IMR-90 (cell line): ENCODE measurements at regions not wholly inside any gene's neighbourhood (a gene's known extent, or its start where the extent isn't known, plus 50 kb on each side); places are given as distances from the start of the nearest gene placed in this dataset.

ENCODE experiments used
- ATAC-seq: fragments of 200-7000 bp; cut with Tn5 transposase; 2 replicates; pipeline ENCODE4 v1.9.1; 2020; ENCODE audit warnings: low read depth, mild to moderate bottlenecking, moderate library complexity
- BruUV-seq: library from RNA; stranded (reverse); fragments of 400-500 nt; replicated peaks from 2 replicates; lab custom pipeline; 2021; lab: Mats Ljungman, UMichigan
- CTCF ChIA-PET: fragments of 300-600 bp; formaldehyde crosslinking; extraction: SDS; loops from one replicate; lab custom pipeline; 2021; ENCODE audit warnings: antibody characterized with exemption; lab: Yijun Ruan, JAX
- POLR2A ChIA-PET: fragments of 300-600 bp; sonication (Branson Sonifier 250); formaldehyde crosslinking; loops from one replicate; lab custom pipeline; 2022; ENCODE audit warnings: antibody characterized with exemption; ENCODE audit not compliant: unreplicated experiment; lab: Charles Lee
- DNase-seq: peaks from one replicate; pipeline ENCODE4 v3.0.0; 2013
- H2AFZ ChIP-seq: replicated peaks from 2 replicates; pipeline ENCODE3; 2013; ENCODE audit warnings: low read length, mild to moderate bottlenecking; ENCODE audit not compliant: poor library complexity
- H2AK5ac ChIP-seq: 2 replicates; pipeline ENCODE4 v1.6.1; 2013; ENCODE audit warnings: low read depth, low read length, inconsistent platforms
- H2AK9ac ChIP-seq: replicated peaks from 2 replicates; pipeline ENCODE3; 2013; ENCODE audit warnings: mild to moderate bottlenecking, low read depth, low read length, moderate library complexity; ENCODE audit not compliant: poor library complexity
- H2BK120ac ChIP-seq: 2 replicates; pipeline ENCODE4 v1.6.1; 2013; ENCODE audit warnings: low read depth, low read length, inconsistent platforms
- H2BK15ac ChIP-seq: 3 replicates; pipeline ENCODE4 v1.6.1; 2013; ENCODE audit warnings: low read depth, low read length, inconsistent platforms
- H2BK20ac ChIP-seq: 2 replicates; pipeline ENCODE4 v1.6.1; 2013; ENCODE audit warnings: low read depth, mild to moderate bottlenecking, inconsistent platforms, low read length, moderate library complexity
- H2BK5ac ChIP-seq: 2 replicates; pipeline ENCODE4 v1.6.1; 2013; ENCODE audit warnings: mild to moderate bottlenecking, low read depth, low read length, inconsistent platforms; ENCODE audit not compliant: poor library complexity, severe bottlenecking
- H3K14ac ChIP-seq: replicated peaks from 2 replicates; pipeline ENCODE4 v1.6.1; 2013; ENCODE audit warnings: low read depth, low read length, inconsistent platforms
- H3K18ac ChIP-seq: 2 replicates; pipeline ENCODE4 v1.6.1; 2013; ENCODE audit warnings: low read depth, low read length, control low read depth
- H3K23ac ChIP-seq: 2 replicates; pipeline ENCODE4 v1.6.1; 2013; ENCODE audit warnings: low read depth, low read length, inconsistent platforms
- H3K27ac ChIP-seq: 2 replicates; pipeline ENCODE4 v1.5.1; 2013; ENCODE audit warnings: mild to moderate bottlenecking, control low read depth, low read length; ENCODE audit not compliant: insufficient read depth
- H3K27me3 ChIP-seq: 2 replicates; pipeline ENCODE4 v1.6.1; 2013; ENCODE audit warnings: low read length; ENCODE audit not compliant: control insufficient read depth, insufficient read depth
- H3K36me3 ChIP-seq: 2 replicates; pipeline ENCODE4 v1.6.1; 2013; ENCODE audit warnings: low read length, mixed read lengths; ENCODE audit not compliant: control insufficient read depth, insufficient read depth
- H3K4ac ChIP-seq: 2 replicates; pipeline ENCODE4 v1.6.1; 2013; ENCODE audit warnings: low read depth, low read length, inconsistent platforms
- H3K4me1 ChIP-seq: 2 replicates; pipeline ENCODE4 v1.6.1; 2013; ENCODE audit warnings: low read length, mixed read lengths; ENCODE audit not compliant: control insufficient read depth, insufficient read depth
- H3K4me2 ChIP-seq: 2 replicates; pipeline ENCODE4 v1.6.1; 2013; ENCODE audit warnings: low read depth, mild to moderate bottlenecking, control low read depth, low read length, moderate library complexity
- H3K4me3 ChIP-seq: 2 replicates; pipeline ENCODE4 v1.5.1; 2013; ENCODE audit warnings: low read depth, mild to moderate bottlenecking, control low read depth, low read length, moderate library complexity; ENCODE audit not compliant: insufficient read depth
- H3K56ac ChIP-seq: 2 replicates; pipeline ENCODE4 v1.6.1; 2013; ENCODE audit warnings: low read length, inconsistent platforms; ENCODE audit not compliant: insufficient read depth; ENCODE audit errors: extremely low read depth
- H3K79me1 ChIP-seq, 2 experiments: 2 replicates each; pipeline ENCODE4 v1.6.1; 2013; ENCODE audit warnings: low read length in 2 of 2, inconsistent platforms in 1 of 2, low read depth in 1 of 2
- H3K9ac ChIP-seq: 2 replicates; pipeline ENCODE4 v1.6.1; 2013; ENCODE audit warnings: low read depth, low read length, control low read depth
- H3K9me1 ChIP-seq: 2 replicates; pipeline ENCODE4 v1.6.1; 2013; ENCODE audit warnings: low read length, inconsistent platforms; ENCODE audit not compliant: insufficient read depth
- H3K9me3 ChIP-seq: 2 replicates; pipeline ENCODE4 v1.6.1; 2013; ENCODE audit warnings: low read length; ENCODE audit not compliant: control insufficient read depth, insufficient read depth
- H4K20me1 ChIP-seq: 2 replicates; pipeline ENCODE4 v1.6.1; 2013; ENCODE audit warnings: low read length, inconsistent platforms; ENCODE audit not compliant: insufficient read depth
- H4K5ac ChIP-seq: 2 replicates; pipeline ENCODE4 v1.6.1; 2013; ENCODE audit warnings: mild to moderate bottlenecking, low read depth, low read length, control low read depth
- H4K8ac ChIP-seq, 2 experiments: 2 replicates each; pipeline ENCODE4 v1.6.1; 2013; ENCODE audit warnings: low read depth in 2 of 2, low read length in 2 of 2, control low read depth in 1 of 2, inconsistent platforms in 1 of 2
- H4K91ac ChIP-seq: 2 replicates; pipeline ENCODE4 v1.6.1; 2013; ENCODE audit warnings: low read depth, low read length, inconsistent platforms; ENCODE audit not compliant: insufficient read depth
- BHLHE40 ChIP-seq: fragments of 150-350 bp; IDR thresholded peaks from 2 replicates; pipeline ENCODE4 v1.6.1; 2016; ENCODE audit warnings: mild to moderate bottlenecking, low read depth, low read length
- CEBPB ChIP-seq: IDR thresholded peaks from 2 replicates; pipeline ENCODE4 v1.6.1; 2012; ENCODE audit warnings: low read depth, low read length, improper control_type of control experiment
- CHD1 ChIP-seq: IDR thresholded peaks from 2 replicates; pipeline ENCODE4 v1.6.1; 2012; ENCODE audit warnings: low read depth, low read length, improper control_type of control experiment
- FOS ChIP-seq: fragments of 150-350 bp; IDR thresholded peaks from 2 replicates; pipeline ENCODE4 v1.6.1; 2016; ENCODE audit warnings: low read depth, low read length
- MAFK ChIP-seq: IDR thresholded peaks from 2 replicates; pipeline ENCODE4 v1.6.1; 2012; ENCODE audit warnings: low read depth, low read length, improper control_type of control experiment
- MAZ ChIP-seq: IDR thresholded peaks from 2 replicates; pipeline ENCODE4 v1.6.1; 2012; ENCODE audit warnings: low read depth, mild to moderate bottlenecking, low read length, improper control_type of control experiment, moderate library complexity, borderline replicate concordance
- MXI1 ChIP-seq: IDR thresholded peaks from 2 replicates; pipeline ENCODE4 v1.6.1; 2012; ENCODE audit warnings: low read depth, mild to moderate bottlenecking, low read length, moderate library complexity, borderline replicate concordance
- NFE2L2 ChIP-seq: fragments of 150-350 bp; IDR thresholded peaks from 2 replicates; pipeline ENCODE4 v1.6.1; 2016; ENCODE audit warnings: low read depth, mild to moderate bottlenecking, low read length
- POLR2A ChIP-seq: IDR thresholded peaks from 2 replicates; pipeline ENCODE4 v1.6.1; 2012; ENCODE audit warnings: mild to moderate bottlenecking, low read depth, low read length
- RAD21 ChIP-seq: IDR thresholded peaks from 2 replicates; pipeline ENCODE4 v1.6.1; 2012; ENCODE audit warnings: low read length, improper control_type of control experiment
- RCOR1 ChIP-seq: IDR thresholded peaks from 2 replicates; pipeline ENCODE4 v1.6.1; 2012; ENCODE audit warnings: mild to moderate bottlenecking, low read length, improper control_type of control experiment; ENCODE audit not compliant: insufficient replicate concordance
- RFX5 ChIP-seq: IDR thresholded peaks from 2 replicates; pipeline ENCODE4 v1.8.0; 2012; ENCODE audit warnings: low read depth, mild to moderate bottlenecking, low read length, moderate library complexity
- SMC3 ChIP-seq: fragments of 150-350 bp; IDR thresholded peaks from 2 replicates; pipeline ENCODE4 v1.6.1; 2016; ENCODE audit warnings: low read depth, mild to moderate bottlenecking, antibody characterized with exemption, low read length, moderate library complexity
- WGBS, 2 experiments: methylation state at CpG; one replicate each; pipeline versions ENCODE4 v1.1.5 to v1.1.7; 2013; ENCODE audit warnings: missing lambda C conversion rate in 2 of 2; ENCODE audit not compliant: insufficient read length in 1 of 2; ENCODE audit errors: extremely low coverage in 2 of 2; 5-methylcytosine and 5-hydroxymethylcytosine counted together
- dilution Hi-C: fragments of 300-500 bp; cut with HindIII; formaldehyde crosslinking; loops from one replicate; pipeline ENCODE4 v1.14.3; 2018; ENCODE audit warnings: low sequenced_read_pairs; ENCODE audit not compliant: unreplicated experiment
- in situ Hi-C: fragments of 300-500 bp; cut with MboI; formaldehyde crosslinking; loops from 3 replicates; pipeline ENCODE4 v1.14.3; 2019; ENCODE audit warnings: low sequenced_read_pairs, inconsistent platforms, mixed read lengths
- intact Hi-C: fragments of 100-400 bp; cut with micrococcal nuclease; formaldehyde crosslinking; loops from 2 replicates; pipeline ENCODE4 v1.10.0; 2022
- TF ChIP-seq, protein P1 (sequence below): fragments of 150-350 bp; IDR thresholded peaks from 2 replicates; pipeline ENCODE4 v1.6.1; 2017; ENCODE audit warnings: mild to moderate bottlenecking, antibody characterized with exemption, low read length, low read depth
- TF ChIP-seq, protein P2 (sequence below): fragments of 150-350 bp; IDR thresholded peaks from 2 replicates; pipeline ENCODE4 v1.6.1; 2016; ENCODE audit warnings: low read depth, mild to moderate bottlenecking, low read length, moderate library complexity, borderline replicate concordance
- TF ChIP-seq, protein P3 (sequence below): conservative IDR thresholded peaks from 2 replicates; pipeline ENCODE4 v1.5.1; 2012; ENCODE audit warnings: mild to moderate bottlenecking, low read depth, low read length, improper control_type of control experiment

DNA sequence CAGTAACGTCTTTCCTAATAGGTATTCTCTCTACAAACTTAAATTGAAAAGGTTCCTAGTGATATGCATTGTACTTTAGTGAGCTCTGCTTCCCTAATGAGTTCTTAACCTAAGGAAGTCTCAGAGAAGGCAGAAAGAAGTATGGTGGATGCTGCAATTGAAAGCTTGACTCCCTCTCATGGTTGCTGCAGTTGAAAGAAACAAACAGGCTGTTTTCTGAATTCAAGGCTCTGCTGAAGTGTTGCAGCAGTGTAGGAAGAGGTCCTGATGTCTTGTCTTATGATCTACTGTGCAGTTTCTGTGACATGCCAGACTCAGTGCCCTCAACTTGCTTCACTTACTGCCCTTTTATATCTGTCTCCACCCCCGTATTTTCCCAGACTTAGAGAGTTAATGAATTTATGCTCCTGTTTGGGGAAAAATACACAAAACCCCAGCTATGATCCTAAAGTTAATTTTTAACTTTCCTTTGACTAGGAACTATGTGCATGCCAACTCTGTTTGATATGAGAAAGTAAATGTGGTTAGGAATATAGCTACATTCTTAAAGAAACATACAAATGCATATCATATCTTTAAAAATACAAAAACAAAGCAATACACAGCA is 655.3 kb upstream of the FAM98A start:
- no CpG with 5 or more reads among the region's 2 CpGs for WGBS, 2 experiments
- H3K27me3 ChIP-seq, result no peaks in the 10 kb centered on the region
- H3K4ac ChIP-seq, result no peak overlapping the region
- H2BK5ac ChIP-seq, result no peak overlapping the region
- ATAC-seq (no peak), DNase-seq (no peak)
- H3K56ac ChIP-seq, result no peak overlapping the region
- H4K20me1 ChIP-seq, result no peaks in the 10 kb centered on the region
- H2BK15ac ChIP-seq, result no peak overlapping the region
- no peak overlapping the region for H2BK20ac ChIP-seq
- dilution Hi-C loops, result no loop called here
- H2AK9ac ChIP-seq, result no peak overlapping the region
- no peak overlapping the region for H4K8ac ChIP-seq
- no peaks in the 10 kb centered on the region; the same call in 1 of the 2 replicates for H3K9me3 ChIP-seq
- BruUV-seq, result no TSS peak
- no peaks in the 10 kb centered on the region for H3K9me1 ChIP-seq
- CTCF ChIA-PET, result no interaction called here
- H2AFZ ChIP-seq, result no peak overlapping the region
- no peaks in the 10 kb centered on the region for H3K36me3 ChIP-seq
- no peaks in the 10 kb centered on the region for H3K4me1 ChIP-seq
- POLR2A ChIA-PET, result no interaction called here
- no peak overlapping the region for H2AK5ac ChIP-seq
- no peak overlapping the region for H3K18ac ChIP-seq
- no peaks in the 10 kb centered on the region for H3K79me1 ChIP-seq
- intact Hi-C loops, result no loop called here
- no peak overlapping the region for H3K4me3 ChIP-seq
- H4K5ac ChIP-seq, result no peak overlapping the region
- H2BK120ac ChIP-seq, result no peak overlapping the region
- H3K4me2 ChIP-seq, result no peak overlapping the region
- no peak overlapping the region for H3K14ac ChIP-seq
- H3K9ac ChIP-seq, result no peak overlapping the region
- TF ChIP-seq NFE2L2, result no peak
- no peak for TF ChIP-seq RFX5
- no peak for TF ChIP-seq CEBPB
- TF ChIP-seq MAFK, result no peak
- no peak for TF ChIP-seq POLR2A
- no peak for TF ChIP-seq BHLHE40
- no peak for TF ChIP-seq CHD1
- no peak for TF ChIP-seq SMC3
- TF ChIP-seq MXI1, result no peak
- TF ChIP-seq, protein P1, sequence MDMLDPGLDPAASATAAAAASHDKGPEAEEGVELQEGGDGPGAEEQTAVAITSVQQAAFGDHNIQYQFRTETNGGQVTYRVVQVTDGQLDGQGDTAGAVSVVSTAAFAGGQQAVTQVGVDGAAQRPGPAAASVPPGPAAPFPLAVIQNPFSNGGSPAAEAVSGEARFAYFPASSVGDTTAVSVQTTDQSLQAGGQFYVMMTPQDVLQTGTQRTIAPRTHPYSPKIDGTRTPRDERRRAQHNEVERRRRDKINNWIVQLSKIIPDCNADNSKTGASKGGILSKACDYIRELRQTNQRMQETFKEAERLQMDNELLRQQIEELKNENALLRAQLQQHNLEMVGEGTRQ, result no peak
- TF ChIP-seq FOS, result no peak
- no peak for TF ChIP-seq RCOR1
- TF ChIP-seq, protein P2, sequence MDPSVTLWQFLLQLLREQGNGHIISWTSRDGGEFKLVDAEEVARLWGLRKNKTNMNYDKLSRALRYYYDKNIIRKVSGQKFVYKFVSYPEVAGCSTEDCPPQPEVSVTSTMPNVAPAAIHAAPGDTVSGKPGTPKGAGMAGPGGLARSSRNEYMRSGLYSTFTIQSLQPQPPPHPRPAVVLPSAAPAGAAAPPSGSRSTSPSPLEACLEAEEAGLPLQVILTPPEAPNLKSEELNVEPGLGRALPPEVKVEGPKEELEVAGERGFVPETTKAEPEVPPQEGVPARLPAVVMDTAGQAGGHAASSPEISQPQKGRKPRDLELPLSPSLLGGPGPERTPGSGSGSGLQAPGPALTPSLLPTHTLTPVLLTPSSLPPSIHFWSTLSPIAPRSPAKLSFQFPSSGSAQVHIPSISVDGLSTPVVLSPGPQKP, result no peak
- TF ChIP-seq MAZ, result no peak
- TF ChIP-seq, protein P3, sequence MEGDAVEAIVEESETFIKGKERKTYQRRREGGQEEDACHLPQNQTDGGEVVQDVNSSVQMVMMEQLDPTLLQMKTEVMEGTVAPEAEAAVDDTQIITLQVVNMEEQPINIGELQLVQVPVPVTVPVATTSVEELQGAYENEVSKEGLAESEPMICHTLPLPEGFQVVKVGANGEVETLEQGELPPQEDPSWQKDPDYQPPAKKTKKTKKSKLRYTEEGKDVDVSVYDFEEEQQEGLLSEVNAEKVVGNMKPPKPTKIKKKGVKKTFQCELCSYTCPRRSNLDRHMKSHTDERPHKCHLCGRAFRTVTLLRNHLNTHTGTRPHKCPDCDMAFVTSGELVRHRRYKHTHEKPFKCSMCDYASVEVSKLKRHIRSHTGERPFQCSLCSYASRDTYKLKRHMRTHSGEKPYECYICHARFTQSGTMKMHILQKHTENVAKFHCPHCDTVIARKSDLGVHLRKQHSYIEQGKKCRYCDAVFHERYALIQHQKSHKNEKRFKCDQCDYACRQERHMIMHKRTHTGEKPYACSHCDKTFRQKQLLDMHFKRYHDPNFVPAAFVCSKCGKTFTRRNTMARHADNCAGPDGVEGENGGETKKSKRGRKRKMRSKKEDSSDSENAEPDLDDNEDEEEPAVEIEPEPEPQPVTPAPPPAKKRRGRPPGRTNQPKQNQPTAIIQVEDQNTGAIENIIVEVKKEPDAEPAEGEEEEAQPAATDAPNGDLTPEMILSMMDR, result no peak
- TF ChIP-seq RAD21, result no peak
- in situ Hi-C loops, result no loop called here
- no peak overlapping the region for H3K27ac ChIP-seq
- no peak overlapping the region for H4K91ac ChIP-seq
- no peak overlapping the region for H3K23ac ChIP-seq
